ENCODE measurements at regions not wholly inside any gene's neighbourhood (a gene's known extent, or its start where the extent isn't known, plus 50 kb on each side); places are given as distances from the start of the nearest gene placed in this dataset.
A peak's percentile ranks its signal among the peaks of the same experiment; 100 is the strongest.

GRCh38 chr9:119986205-119986604 is 593.8 kb downstream of the CDK5RAP2 start:
- no peak for DNase-seq

GRCh38 chr9:119974026-119974425 is 604.8 kb upstream of the BRINP1 start:
- no peak for DNase-seq

- DNase-seq: peak; percentile 8
Measured at GRCh38 chr9:119968836-119969707, 599.8 kb upstream of the BRINP1 start.

GRCh38 chr9:119967867-119968535 is 598.8 kb upstream of the BRINP1 start:
- DNase-seq: no peak

- DNase-seq: no peak
Measured at GRCh38 chr9:119963798-119964372, 594.6 kb upstream of the BRINP1 start.

- DNase-seq: no peak
Measured at GRCh38 chr9:119963258-119963797, 594.1 kb upstream of the BRINP1 start.

GRCh38 chr9:119961774-119962424 is 592.7 kb upstream of the BRINP1 start:
- no peak for DNase-seq

- DNase-seq: no peak
Measured at GRCh38 chr9:119959846-119960545, 590.8 kb upstream of the BRINP1 start.

GRCh38 chr9:119956111-119956510 is 586.9 kb upstream of the BRINP1 start:
- no peak for DNase-seq

- no peak for DNase-seq
Measured at GRCh38 chr9:119955276-119955675, 586.0 kb upstream of the BRINP1 start.

- no peak for DNase-seq
Measured at GRCh38 chr9:119951591-119951990, 582.4 kb upstream of the BRINP1 start.

- no peak for DNase-seq
Measured at GRCh38 chr9:119951090-119951489, 581.9 kb upstream of the BRINP1 start.

- no peak for DNase-seq
Measured at GRCh38 chr9:119945686-119946085, 576.5 kb upstream of the BRINP1 start.

GRCh38 chr9:119941091-119941490 is 571.9 kb upstream of the BRINP1 start:
- no peak for DNase-seq

GRCh38 chr9:119938871-119939270 is 569.6 kb upstream of the BRINP1 start:
- DNase-seq: no peak

GRCh38 chr9:119934497-119934896 is 565.3 kb upstream of the BRINP1 start:
- DNase-seq: no peak

- DNase-seq: no peak
Measured at GRCh38 chr9:119933191-119933590, 564.0 kb upstream of the BRINP1 start.

GRCh38 chr9:119924736-119925135 is 555.5 kb upstream of the BRINP1 start:
- no peak for DNase-seq

GRCh38 chr9:119917175-119917574 is 547.9 kb upstream of the BRINP1 start:
- no peak for DNase-seq

- no peak for DNase-seq
Measured at GRCh38 chr9:119907056-119907455, 537.8 kb upstream of the BRINP1 start.

GRCh38 chr9:119905724-119906123 is 536.5 kb upstream of the BRINP1 start:
- DNase-seq: no peak

GRCh38 chr9:119903851-119904250 is 534.6 kb upstream of the BRINP1 start:
- DNase-seq: no peak
